ENCODE measurements at regions not wholly inside any gene's neighbourhood (a gene's known extent, or its start where the extent isn't known, plus 50 kb on each side); places are given as distances from the start of the nearest gene placed in this dataset.

GRCh38 chr18:54769526-54770464 is 58.5 kb upstream of the RAB27B start:
- no peak overlapping the region for H3K27ac ChIP-seq (ENCODE audit: low read depth, low read length)

DNA sequence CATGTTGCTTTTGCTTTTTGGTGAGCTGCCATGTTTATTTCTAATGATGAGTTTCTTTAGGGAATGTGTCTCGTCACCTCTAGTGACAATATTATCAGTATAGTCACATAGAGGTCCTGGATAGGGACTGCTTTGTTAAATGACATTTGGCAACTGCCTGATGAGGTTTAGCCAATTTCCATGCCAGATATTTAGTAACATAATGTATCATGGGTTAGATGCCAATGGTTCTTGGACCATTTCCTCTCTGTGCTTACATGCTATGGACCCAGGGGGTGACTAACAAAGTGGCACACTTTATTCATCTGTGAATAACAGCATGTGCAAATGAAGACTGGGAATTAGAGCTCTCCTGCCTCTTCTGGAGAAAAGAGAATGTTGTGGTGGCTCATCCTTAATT is 56.2 kb upstream of the RAB27B start:
- no peaks in the 10 kb centered on the region for H4K20me1 ChIP-seq (ENCODE audit: low read depth, low read length)
- H3K27me3 ChIP-seq (ENCODE audit: low read length) = no peaks in the 10 kb centered on the region
- H3K4me2 ChIP-seq (ENCODE audit: low read depth, low read length, poor library complexity, severe bottlenecking) = no peak overlapping the region
- H3K9me3 ChIP-seq (ENCODE audit: insufficient read depth, low read length) = no peaks in the 10 kb centered on the region
- H3K79me2 ChIP-seq (ENCODE audit: insufficient read depth, low read length) = no peaks in the 10 kb centered on the region
- no peak for TF ChIP-seq EZH2phosphoT487 (conservative IDR thresholded peaks at IDR 0.05; ENCODE audit: low read length)
- TF ChIP-seq, protein P1, sequence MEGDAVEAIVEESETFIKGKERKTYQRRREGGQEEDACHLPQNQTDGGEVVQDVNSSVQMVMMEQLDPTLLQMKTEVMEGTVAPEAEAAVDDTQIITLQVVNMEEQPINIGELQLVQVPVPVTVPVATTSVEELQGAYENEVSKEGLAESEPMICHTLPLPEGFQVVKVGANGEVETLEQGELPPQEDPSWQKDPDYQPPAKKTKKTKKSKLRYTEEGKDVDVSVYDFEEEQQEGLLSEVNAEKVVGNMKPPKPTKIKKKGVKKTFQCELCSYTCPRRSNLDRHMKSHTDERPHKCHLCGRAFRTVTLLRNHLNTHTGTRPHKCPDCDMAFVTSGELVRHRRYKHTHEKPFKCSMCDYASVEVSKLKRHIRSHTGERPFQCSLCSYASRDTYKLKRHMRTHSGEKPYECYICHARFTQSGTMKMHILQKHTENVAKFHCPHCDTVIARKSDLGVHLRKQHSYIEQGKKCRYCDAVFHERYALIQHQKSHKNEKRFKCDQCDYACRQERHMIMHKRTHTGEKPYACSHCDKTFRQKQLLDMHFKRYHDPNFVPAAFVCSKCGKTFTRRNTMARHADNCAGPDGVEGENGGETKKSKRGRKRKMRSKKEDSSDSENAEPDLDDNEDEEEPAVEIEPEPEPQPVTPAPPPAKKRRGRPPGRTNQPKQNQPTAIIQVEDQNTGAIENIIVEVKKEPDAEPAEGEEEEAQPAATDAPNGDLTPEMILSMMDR (IDR thresholded peaks at IDR 0.05; ENCODE audit: insufficient read depth, low read length, poor library complexity, severe bottlenecking) = no peak
- H3K27ac ChIP-seq (ENCODE audit: low read depth, low read length) = no peak overlapping the region
- H3F3A ChIP-seq (ENCODE audit: insufficient read depth) = no peaks in the 10 kb centered on the region
- H3K9me2 ChIP-seq (replicated peaks; ENCODE audit: insufficient read depth, low read length) = no peaks in the 10 kb centered on the region
- H3K4me3 ChIP-seq (ENCODE audit: insufficient read depth, low read length, poor library complexity, severe bottlenecking) = no peak overlapping the region
- H3K9ac ChIP-seq (ENCODE audit: low read length) = no peak overlapping the region
- no peaks in the 10 kb centered on the region for H3K36me3 ChIP-seq (ENCODE audit: low read length)
- H2AFZ ChIP-seq (ENCODE audit: low read depth, low read length, severe bottlenecking) = no peak overlapping the region

More at GRCh38 chr18:54769526-54770464, 58.5 kb upstream of the RAB27B start:
- Histone ChIP-seq H3K4me2 (ENCODE audit: low read depth, low read length, poor library complexity, severe bottlenecking) (no peak overlapping the region), H3K9me3 (ENCODE audit: insufficient read depth, low read length) (no peaks in the 10 kb centered on the region), H3K79me2 (ENCODE audit: insufficient read depth, low read length) (no peaks in the 10 kb centered on the region), H3F3A (ENCODE audit: insufficient read depth) (no peaks in the 10 kb centered on the region), H3K27me3 (ENCODE audit: low read length) (no peaks in the 10 kb centered on the region), H3K36me3 (ENCODE audit: low read length) (no peaks in the 10 kb centered on the region), H4K20me1 (ENCODE audit: low read depth, low read length) (no peaks in the 10 kb centered on the region), H3K9me2 (replicated peaks; ENCODE audit: insufficient read depth, low read length) (no peaks in the 10 kb centered on the region), H3K4me3 (ENCODE audit: insufficient read depth, low read length, poor library complexity, severe bottlenecking) (no peak overlapping the region), H2AFZ (ENCODE audit: low read depth, low read length, severe bottlenecking) (no peak overlapping the region), H3K9ac (ENCODE audit: low read length) (no peak overlapping the region)
- TF ChIP-seq, protein P1 (IDR thresholded peaks at IDR 0.05; ENCODE audit: insufficient read depth, low read length, poor library complexity, severe bottlenecking) = no peak
- TF ChIP-seq EZH2phosphoT487 (conservative IDR thresholded peaks at IDR 0.05; ENCODE audit: low read length) = no peak

GRCh38 chr18:54774423-54774822 is 53.9 kb upstream of the RAB27B start:
- Histone ChIP-seq H3K4me2 (ENCODE audit: low read depth, low read length, poor library complexity, severe bottlenecking) (no peak overlapping the region), H3K36me3 (ENCODE audit: low read length) (no peaks in the 10 kb centered on the region), H3F3A (ENCODE audit: insufficient read depth) (no peaks in the 10 kb centered on the region), H2AFZ (ENCODE audit: low read depth, low read length, severe bottlenecking) (no peak overlapping the region), H3K9me3 (ENCODE audit: insufficient read depth, low read length) (no peaks in the 10 kb centered on the region), H3K79me2 (ENCODE audit: insufficient read depth, low read length) (no peaks in the 10 kb centered on the region), H3K9ac (ENCODE audit: low read length) (no peak overlapping the region), H3K27me3 (ENCODE audit: low read length) (no peaks in the 10 kb centered on the region), H3K9me2 (replicated peaks; ENCODE audit: insufficient read depth, low read length) (no peaks in the 10 kb centered on the region), H3K4me3 (ENCODE audit: insufficient read depth, low read length, poor library complexity, severe bottlenecking) (no peak overlapping the region), H4K20me1 (ENCODE audit: low read depth, low read length) (no peaks in the 10 kb centered on the region), H3K27ac (ENCODE audit: low read depth, low read length) (no peak overlapping the region)
- TF ChIP-seq, protein P1 (IDR thresholded peaks at IDR 0.05; ENCODE audit: insufficient read depth, low read length, poor library complexity, severe bottlenecking) = no peak
- TF ChIP-seq EZH2phosphoT487 (conservative IDR thresholded peaks at IDR 0.05; ENCODE audit: low read length) = no peak

All from SU-DHL-6 (cell line).